SK-N-SH treated with all-trans-retinoic acid at 6 μM for 48 hours (cell line): ENCODE measurements at regions not wholly inside any gene's neighbourhood (a gene's known extent, or its start where the extent isn't known, plus 50 kb on each side); places are given as distances from the start of the nearest gene placed in this dataset.

Experiments used
- ATAC-seq: fragments of 200-7000 bp; cut with Tn5 transposase; 3 replicates; pipeline ENCODE4 v1.9.1; 2020; ENCODE audit warnings: mild to moderate bottlenecking, moderate library complexity
- ARNTL ChIP-seq: fragments of 450-650 bp; formaldehyde crosslinking; IDR thresholded peaks from 2 replicates; pipeline ENCODE4 v1.5.0; 2020; ENCODE audit warnings: low read depth, mild to moderate bottlenecking, moderate library complexity, borderline replicate concordance
- CSDC2 ChIP-seq: fragments of 250-450 bp; sonication (Bioruptor Pico); IDR thresholded peaks from 2 replicates; pipeline ENCODE4 v1.5.0; 2020; ENCODE audit warnings: mild to moderate bottlenecking, moderate library complexity
- ESRRG ChIP-seq: fragments of 250-450 bp; sonication (Bioruptor Pico); IDR thresholded peaks from 2 replicates; pipeline ENCODE4 v1.6.1; 2021; ENCODE audit warnings: mild to moderate bottlenecking
- GLIS3 ChIP-seq: fragments of 250-450 bp; sonication (Bioruptor Pico); IDR thresholded peaks from 2 replicates; pipeline ENCODE4 v1.5.0; 2020; ENCODE audit warnings: mild to moderate bottlenecking, moderate library complexity
- ISL1 ChIP-seq: fragments of 250-450 bp; sonication (Bioruptor Pico); IDR thresholded peaks from 2 replicates; pipeline ENCODE4 v2.1.2; 2022; ENCODE audit warnings: mild to moderate bottlenecking, moderate library complexity
- OSR1 ChIP-seq: fragments of 250-450 bp; sonication (Bioruptor Pico); IDR thresholded peaks from 2 replicates; pipeline ENCODE4 v1.8.0; 2022; ENCODE audit warnings: moderate library complexity, mild to moderate bottlenecking, inconsistent platforms
- RARB ChIP-seq: fragments of 250-450 bp; sonication (Bioruptor Pico); IDR thresholded peaks from 2 replicates; pipeline ENCODE4 v1.8.0; 2021; ENCODE audit warnings: mild to moderate bottlenecking, moderate library complexity
- SNAI2 ChIP-seq: fragments of 250-450 bp; sonication (Bioruptor Pico); IDR thresholded peaks from 2 replicates; pipeline ENCODE4 v1.5.0; 2020; ENCODE audit warnings: mild to moderate bottlenecking, moderate library complexity
- TCF4 ChIP-seq: fragments of 250-450 bp; sonication (Bioruptor Pico); IDR thresholded peaks from 2 replicates; pipeline ENCODE4 v1.8.0; 2021; ENCODE audit warnings: mild to moderate bottlenecking, moderate library complexity, borderline replicate concordance
- TOX ChIP-seq: fragments of 250-450 bp; sonication (Bioruptor Pico); IDR thresholded peaks from 2 replicates; pipeline ENCODE4 v1.8.0; 2021; ENCODE audit warnings: mild to moderate bottlenecking, moderate library complexity, borderline replicate concordance
- ZC3H10 ChIP-seq: fragments of 250-450 bp; sonication (Bioruptor Pico); IDR thresholded peaks from 2 replicates; pipeline ENCODE4 v1.5.1; 2021; ENCODE audit warnings: mild to moderate bottlenecking, moderate library complexity
- ZFP3 ChIP-seq: fragments of 250-450 bp; sonication (Bioruptor Pico); IDR thresholded peaks from 2 replicates; pipeline ENCODE4 v1.5.0; 2020; ENCODE audit warnings: mild to moderate bottlenecking, moderate library complexity
- ZNF565 ChIP-seq: fragments of 450-650 bp; formaldehyde crosslinking; conservative IDR thresholded peaks from 2 replicates; pipeline ENCODE4 v1.5.0; 2020; ENCODE audit warnings: low read depth, mild to moderate bottlenecking, moderate library complexity
- ZNF8 ChIP-seq: fragments of 450-650 bp; formaldehyde crosslinking; IDR thresholded peaks from 2 replicates; pipeline ENCODE4 v1.5.0; 2020; ENCODE audit warnings: mild to moderate bottlenecking, moderate library complexity
- TF ChIP-seq, protein P1 (sequence below): fragments of 250-450 bp; sonication (Bioruptor Pico); IDR thresholded peaks from 2 replicates; pipeline ENCODE4 v1.5.1; 2021; ENCODE audit warnings: mild to moderate bottlenecking, moderate library complexity
- TF ChIP-seq, protein P2 (sequence below): fragments of 250-450 bp; sonication (Bioruptor Pico); IDR thresholded peaks from 2 replicates; pipeline ENCODE4 v1.8.0; 2020; ENCODE audit warnings: mild to moderate bottlenecking, moderate library complexity, borderline replicate concordance
- TF ChIP-seq, protein P3 (sequence below): fragments of 250-450 bp; sonication (Bioruptor Pico); IDR thresholded peaks from 2 replicates; pipeline ENCODE4 v1.5.0; 2020; ENCODE audit warnings: mild to moderate bottlenecking, moderate library complexity
- TF ChIP-seq, protein P4 (sequence below): fragments of 250-450 bp; sonication (Bioruptor Pico); IDR thresholded peaks from 2 replicates; pipeline ENCODE4 v1.5.1; 2020; ENCODE audit warnings: low read depth, mild to moderate bottlenecking, moderate library complexity

DNA sequence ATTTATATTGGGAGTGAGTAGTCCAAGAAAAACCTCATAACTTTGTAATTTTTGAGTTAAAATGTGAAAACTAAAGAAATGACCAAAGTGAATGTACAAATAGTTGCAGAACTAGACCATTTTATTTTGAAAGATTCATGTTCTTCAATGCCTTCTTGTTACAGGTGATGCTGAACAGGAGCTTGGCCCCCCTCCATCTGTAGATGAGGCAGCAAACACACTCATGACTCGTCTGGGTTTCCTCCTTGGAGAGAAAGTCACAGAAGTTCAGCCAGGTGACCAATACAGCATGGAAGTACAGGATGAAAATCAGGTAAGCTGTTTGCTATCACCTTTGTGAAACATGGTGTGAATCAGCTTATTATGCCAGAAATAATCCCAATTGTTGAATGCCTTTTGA lies 227.8 kb downstream of the TANC2 start:
- TF ChIP-seq, protein P1, sequence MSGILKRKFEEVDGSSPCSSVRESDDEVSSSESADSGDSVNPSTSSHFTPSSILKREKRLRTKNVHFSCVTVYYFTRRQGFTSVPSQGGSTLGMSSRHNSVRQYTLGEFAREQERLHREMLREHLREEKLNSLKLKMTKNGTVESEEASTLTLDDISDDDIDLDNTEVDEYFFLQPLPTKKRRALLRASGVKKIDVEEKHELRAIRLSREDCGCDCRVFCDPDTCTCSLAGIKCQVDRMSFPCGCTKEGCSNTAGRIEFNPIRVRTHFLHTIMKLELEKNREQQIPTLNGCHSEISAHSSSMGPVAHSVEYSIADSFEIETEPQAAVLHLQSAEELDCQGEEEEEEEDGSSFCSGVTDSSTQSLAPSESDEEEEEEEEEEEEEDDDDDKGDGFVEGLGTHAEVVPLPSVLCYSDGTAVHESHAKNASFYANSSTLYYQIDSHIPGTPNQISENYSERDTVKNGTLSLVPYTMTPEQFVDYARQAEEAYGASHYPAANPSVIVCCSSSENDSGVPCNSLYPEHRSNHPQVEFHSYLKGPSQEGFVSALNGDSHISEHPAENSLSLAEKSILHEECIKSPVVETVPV, result no peak
- TF ChIP-seq TCF4, result no peak
- TF ChIP-seq ESRRG (CRISPR knock-in tag), result no peak
- no peak for TF ChIP-seq ISL1 (CRISPR knock-in tag)
- TF ChIP-seq RARB (CRISPR knock-in tag), result no peak
- TF ChIP-seq OSR1, result no peak
- TF ChIP-seq, protein P2, sequence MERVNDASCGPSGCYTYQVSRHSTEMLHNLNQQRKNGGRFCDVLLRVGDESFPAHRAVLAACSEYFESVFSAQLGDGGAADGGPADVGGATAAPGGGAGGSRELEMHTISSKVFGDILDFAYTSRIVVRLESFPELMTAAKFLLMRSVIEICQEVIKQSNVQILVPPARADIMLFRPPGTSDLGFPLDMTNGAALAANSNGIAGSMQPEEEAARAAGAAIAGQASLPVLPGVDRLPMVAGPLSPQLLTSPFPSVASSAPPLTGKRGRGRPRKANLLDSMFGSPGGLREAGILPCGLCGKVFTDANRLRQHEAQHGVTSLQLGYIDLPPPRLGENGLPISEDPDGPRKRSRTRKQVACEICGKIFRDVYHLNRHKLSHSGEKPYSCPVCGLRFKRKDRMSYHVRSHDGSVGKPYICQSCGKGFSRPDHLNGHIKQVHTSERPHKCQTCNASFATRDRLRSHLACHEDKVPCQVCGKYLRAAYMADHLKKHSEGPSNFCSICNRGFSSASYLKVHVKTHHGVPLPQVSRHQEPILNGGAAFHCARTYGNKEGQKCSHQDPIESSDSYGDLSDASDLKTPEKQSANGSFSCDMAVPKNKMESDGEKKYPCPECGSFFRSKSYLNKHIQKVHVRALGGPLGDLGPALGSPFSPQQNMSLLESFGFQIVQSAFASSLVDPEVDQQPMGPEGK (CRISPR knock-in tag), result no peak
- ATAC-seq, result no peak

DNA sequence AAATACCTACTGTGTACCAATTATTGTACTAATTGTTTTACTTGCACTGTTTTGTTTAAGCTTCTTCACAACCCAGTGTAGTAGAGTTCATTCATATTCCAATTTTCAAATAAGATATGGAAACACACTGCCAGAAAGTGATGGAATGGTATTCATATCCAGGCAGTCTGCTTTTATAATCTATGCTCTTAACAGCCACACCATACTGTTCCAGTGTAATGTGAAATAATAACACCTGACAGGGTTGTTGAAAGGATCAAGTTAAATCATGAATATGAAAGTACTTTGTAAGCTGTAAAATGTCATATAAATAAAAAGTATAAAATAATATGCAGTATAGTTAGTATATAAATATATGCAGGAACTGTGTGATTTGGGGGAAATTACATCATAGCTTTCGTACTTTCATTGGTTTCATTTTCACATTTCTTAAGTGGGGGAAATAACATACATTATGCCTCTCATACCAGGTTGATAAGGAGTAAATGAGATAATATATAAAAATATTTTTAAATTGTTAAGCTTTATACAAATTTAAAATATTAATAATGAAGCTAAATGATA lies 230.8 kb downstream of the TANC2 start:
- ATAC-seq, result no peak
- TF ChIP-seq ZC3H10 (CRISPR knock-in tag) (no peak), ARNTL (CRISPR knock-in tag) (no peak), CSDC2 (no peak), SNAI2 (CRISPR knock-in tag) (no peak), TOX (CRISPR knock-in tag) (no peak), GLIS3 (CRISPR knock-in tag) (no peak), ZFP3 (CRISPR knock-in tag) (no peak), ZNF8 (CRISPR knock-in tag) (no peak)
- TF ChIP-seq, protein P2 (CRISPR knock-in tag), result no peak
- TF ChIP-seq, protein P3, sequence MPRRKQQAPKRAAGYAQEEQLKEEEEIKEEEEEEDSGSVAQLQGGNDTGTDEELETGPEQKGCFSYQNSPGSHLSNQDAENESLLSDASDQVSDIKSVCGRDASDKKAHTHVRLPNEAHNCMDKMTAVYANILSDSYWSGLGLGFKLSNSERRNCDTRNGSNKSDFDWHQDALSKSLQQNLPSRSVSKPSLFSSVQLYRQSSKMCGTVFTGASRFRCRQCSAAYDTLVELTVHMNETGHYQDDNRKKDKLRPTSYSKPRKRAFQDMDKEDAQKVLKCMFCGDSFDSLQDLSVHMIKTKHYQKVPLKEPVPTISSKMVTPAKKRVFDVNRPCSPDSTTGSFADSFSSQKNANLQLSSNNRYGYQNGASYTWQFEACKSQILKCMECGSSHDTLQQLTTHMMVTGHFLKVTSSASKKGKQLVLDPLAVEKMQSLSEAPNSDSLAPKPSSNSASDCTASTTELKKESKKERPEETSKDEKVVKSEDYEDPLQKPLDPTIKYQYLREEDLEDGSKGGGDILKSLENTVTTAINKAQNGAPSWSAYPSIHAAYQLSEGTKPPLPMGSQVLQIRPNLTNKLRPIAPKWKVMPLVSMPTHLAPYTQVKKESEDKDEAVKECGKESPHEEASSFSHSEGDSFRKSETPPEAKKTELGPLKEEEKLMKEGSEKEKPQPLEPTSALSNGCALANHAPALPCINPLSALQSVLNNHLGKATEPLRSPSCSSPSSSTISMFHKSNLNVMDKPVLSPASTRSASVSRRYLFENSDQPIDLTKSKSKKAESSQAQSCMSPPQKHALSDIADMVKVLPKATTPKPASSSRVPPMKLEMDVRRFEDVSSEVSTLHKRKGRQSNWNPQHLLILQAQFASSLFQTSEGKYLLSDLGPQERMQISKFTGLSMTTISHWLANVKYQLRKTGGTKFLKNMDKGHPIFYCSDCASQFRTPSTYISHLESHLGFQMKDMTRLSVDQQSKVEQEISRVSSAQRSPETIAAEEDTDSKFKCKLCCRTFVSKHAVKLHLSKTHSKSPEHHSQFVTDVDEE, result no peak
- TF ChIP-seq, protein P1, result no peak

DNA sequence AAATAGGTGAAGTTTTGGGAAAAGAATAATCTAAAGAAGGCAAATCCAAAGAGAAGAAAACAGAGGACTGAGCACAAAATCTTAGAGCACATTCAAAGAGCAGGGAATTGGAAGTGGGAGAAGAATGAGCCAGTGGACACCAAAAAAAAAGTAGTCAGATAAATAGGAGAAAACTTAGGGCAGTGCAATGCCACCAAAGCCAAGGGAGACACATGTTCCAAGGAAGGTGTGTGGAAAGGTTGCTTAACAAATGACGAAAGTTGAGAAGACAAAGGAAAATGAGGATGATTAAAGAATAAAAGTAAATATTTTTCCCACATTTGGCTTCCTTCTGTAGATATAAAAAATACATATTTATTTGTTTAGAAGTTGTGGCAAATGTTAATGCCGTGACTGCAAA lies 237.6 kb downstream of the TANC2 start:
- TF ChIP-seq ESRRG (CRISPR knock-in tag), result no peak
- TF ChIP-seq ZFP3 (CRISPR knock-in tag), result no peak
- TF ChIP-seq, protein P4, sequence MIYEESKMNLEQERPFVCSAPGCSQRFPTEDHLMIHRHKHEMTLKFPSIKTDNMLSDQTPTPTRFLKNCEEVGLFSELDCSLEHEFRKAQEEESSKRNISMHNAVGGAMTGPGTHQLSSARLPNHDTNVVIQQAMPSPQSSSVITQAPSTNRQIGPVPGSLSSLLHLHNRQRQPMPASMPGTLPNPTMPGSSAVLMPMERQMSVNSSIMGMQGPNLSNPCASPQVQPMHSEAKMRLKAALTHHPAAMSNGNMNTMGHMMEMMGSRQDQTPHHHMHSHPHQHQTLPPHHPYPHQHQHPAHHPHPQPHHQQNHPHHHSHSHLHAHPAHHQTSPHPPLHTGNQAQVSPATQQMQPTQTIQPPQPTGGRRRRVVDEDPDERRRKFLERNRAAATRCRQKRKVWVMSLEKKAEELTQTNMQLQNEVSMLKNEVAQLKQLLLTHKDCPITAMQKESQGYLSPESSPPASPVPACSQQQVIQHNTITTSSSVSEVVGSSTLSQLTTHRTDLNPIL, result no peak
- no peak for TF ChIP-seq GLIS3 (CRISPR knock-in tag)
- ATAC-seq, result no peak

DNA sequence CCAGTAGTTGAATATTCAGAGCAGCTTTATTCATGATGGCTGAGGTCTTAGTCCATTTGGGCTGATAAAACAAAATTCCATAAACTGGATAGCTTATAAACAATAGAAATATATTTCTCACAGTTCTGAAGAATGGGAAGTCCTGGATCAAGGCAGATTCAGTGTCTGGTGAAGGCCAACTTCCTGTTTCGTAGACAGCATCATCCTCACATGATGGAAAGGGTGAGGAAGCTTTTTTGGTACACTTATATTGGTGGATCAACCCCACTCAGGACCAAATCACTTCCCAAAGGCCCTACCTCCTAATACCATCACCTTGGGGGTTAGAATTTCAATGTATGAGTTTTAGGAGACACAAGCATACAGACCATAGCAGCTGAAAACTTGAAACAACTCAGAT lies 224.2 kb downstream of the CYB561 start:
- no peak for ATAC-seq
- TF ChIP-seq, protein P1, result no peak
- TF ChIP-seq ESRRG (CRISPR knock-in tag), result no peak
- TF ChIP-seq, protein P3, result no peak
- no peak for TF ChIP-seq ISL1 (CRISPR knock-in tag)
- no peak for TF ChIP-seq ZNF565
- TF ChIP-seq ZC3H10 (CRISPR knock-in tag), result no peak
- TF ChIP-seq, protein P4, result no peak
